ENCODE measurements at regions not wholly inside any gene's neighbourhood (a gene's known extent, or its start where the extent isn't known, plus 50 kb on each side); places are given as distances from the start of the nearest gene placed in this dataset.
"Not testable (repeated sequence)": the region's sequence is repeated elsewhere in the genome, so short reads cannot be mapped to it uniquely, and the experiment has no call there.

DNA sequence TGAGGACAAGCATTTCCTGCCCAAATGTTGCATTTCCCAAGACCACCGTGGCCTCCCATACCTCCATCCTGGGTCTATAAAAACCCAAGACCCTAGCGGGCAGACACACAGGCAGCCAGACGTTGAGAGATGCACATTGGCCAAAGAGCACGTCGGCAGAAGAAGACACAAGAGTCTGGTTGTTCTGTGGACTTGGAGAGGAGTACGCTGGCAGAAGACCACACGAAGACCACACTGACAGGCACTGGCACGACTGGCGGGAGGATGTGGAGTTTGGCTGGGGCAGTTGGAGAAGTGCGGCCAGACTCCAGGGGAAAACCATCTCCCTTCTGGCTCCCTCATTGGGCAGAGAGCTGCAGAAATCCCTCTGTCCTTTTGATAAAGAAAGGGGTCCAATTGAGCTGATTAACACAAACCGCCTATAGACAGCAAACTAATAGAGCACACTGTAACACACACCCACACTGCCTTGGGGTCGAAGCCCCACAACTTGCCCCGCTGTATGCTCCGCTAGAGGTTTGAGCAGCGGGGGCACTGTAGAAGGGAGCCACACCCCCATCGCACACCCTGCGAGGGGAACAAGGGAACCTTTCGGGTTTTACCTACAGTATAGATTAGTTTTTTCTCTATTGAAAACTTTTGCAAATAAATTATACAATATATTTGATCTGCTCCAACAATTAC is 376.7 kb upstream of the KLHL4 start:
- Histone ChIP-seq H3K27me3 (no peaks in the 10 kb centered on the region), H3K36me3 (replicated peaks in 1 of 2) (no peaks in the 10 kb centered on the region), H3K4me3 (no peak overlapping the region), H3K27ac (no peak overlapping the region), H3K4me1 (replicated peaks in 1 of 2) (no peaks in the 10 kb centered on the region), H3K9me3 (replicated peaks in 1 of 3) (no peaks in the 10 kb centered on the region)
- TF ChIP-seq POLR2A (IDR thresholded peaks at IDR 0.05): no peak
- TF ChIP-seq, protein P1, sequence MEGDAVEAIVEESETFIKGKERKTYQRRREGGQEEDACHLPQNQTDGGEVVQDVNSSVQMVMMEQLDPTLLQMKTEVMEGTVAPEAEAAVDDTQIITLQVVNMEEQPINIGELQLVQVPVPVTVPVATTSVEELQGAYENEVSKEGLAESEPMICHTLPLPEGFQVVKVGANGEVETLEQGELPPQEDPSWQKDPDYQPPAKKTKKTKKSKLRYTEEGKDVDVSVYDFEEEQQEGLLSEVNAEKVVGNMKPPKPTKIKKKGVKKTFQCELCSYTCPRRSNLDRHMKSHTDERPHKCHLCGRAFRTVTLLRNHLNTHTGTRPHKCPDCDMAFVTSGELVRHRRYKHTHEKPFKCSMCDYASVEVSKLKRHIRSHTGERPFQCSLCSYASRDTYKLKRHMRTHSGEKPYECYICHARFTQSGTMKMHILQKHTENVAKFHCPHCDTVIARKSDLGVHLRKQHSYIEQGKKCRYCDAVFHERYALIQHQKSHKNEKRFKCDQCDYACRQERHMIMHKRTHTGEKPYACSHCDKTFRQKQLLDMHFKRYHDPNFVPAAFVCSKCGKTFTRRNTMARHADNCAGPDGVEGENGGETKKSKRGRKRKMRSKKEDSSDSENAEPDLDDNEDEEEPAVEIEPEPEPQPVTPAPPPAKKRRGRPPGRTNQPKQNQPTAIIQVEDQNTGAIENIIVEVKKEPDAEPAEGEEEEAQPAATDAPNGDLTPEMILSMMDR (IDR thresholded peaks at IDR 0.05): no peak
- intact Hi-C loops (cut with DNase I): no loop called here
- no peak for DNase-seq
- 65 to 84% (median 80%) methylated on average over 8 to 18 of the region's 18 CpGs for WGBS, 4 donors

DNA sequence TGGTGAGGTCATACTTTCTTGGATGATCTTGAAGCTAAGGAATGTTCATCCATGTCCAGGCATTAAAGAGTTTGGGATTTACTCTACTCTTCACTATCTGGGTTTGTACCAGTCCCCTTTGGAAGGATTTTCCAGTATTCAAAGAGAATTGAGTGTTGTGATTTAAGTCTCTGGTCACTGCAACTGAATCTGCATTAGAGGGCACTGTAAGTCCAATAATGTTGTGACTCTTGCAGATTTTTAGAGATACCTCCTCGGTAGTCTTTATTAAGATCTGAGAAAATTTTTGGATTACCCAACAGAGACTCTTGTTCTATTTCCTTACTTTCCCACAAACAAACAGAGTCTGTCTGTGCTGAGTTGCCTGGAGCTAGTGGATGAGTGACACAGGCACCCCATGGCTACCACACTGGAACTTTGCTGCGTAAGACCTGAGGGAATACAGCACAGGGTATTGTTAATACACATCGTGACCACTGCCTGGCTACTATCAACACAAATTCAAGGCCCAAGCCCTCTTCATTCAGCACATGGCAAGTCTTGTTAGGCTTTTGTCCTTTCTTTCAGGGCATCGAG is 357.1 kb upstream of the KLHL4 start:
- WGBS, 4 donors: 41 to 76% (median 61%) methylated on average over 4 of the region's 4 CpGs
- no peak overlapping the region for H3K4me3 ChIP-seq
- H3K27ac ChIP-seq: no peak overlapping the region
- H3K9me3 ChIP-seq (replicated peaks in 1 of 3): no peaks in the 10 kb centered on the region
- H3K27me3 ChIP-seq: no peaks in the 10 kb centered on the region
- no peaks in the 10 kb centered on the region for H3K36me3 ChIP-seq (replicated peaks in 1 of 2)
- H3K4me1 ChIP-seq (replicated peaks in 1 of 2): no peaks in the 10 kb centered on the region
- intact Hi-C loops (cut with DNase I): no loop called here
- TF ChIP-seq POLR2A (IDR thresholded peaks at IDR 0.05): no peak
- TF ChIP-seq, protein P1 (IDR thresholded peaks at IDR 0.05): no peak
- no peak for DNase-seq

DNA sequence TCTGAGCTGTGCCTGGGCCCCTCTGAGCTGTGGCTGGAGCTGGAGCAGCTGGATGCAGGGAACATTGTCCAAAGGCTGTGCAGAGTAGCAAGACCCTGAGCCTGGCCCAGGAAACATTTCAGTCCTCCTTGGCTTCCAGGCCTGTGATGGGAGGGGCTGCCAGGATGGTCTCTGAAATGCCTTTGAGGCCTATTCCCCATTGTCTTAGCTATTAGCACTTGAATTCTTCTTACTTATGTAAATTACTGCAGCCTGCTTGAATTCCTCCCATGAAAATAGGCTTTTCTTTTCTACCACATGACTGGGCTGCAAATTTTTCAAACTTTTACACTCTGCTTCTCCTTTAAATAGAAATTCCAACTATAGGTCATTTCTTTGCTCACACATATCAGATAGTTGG is 349.8 kb upstream of the KLHL4 start:
- no peak overlapping the region for H3K4me3 ChIP-seq
- H3K4me1 ChIP-seq (replicated peaks in 1 of 2): no peaks in the 10 kb centered on the region
- no peak overlapping the region for H3K27ac ChIP-seq
- H3K27me3 ChIP-seq: peaks cover 5% of the 10 kb centered on the region
- TF ChIP-seq, protein P1 (IDR thresholded peaks at IDR 0.05): no peak
- TF ChIP-seq POLR2A (IDR thresholded peaks at IDR 0.05): no peak
- no peaks in the 10 kb centered on the region for H3K36me3 ChIP-seq (replicated peaks in 1 of 2)
- no peak for DNase-seq
- intact Hi-C loops (cut with DNase I): no loop called here
- H3K9me3 ChIP-seq (replicated peaks in 1 of 3): no peaks in the 10 kb centered on the region

DNA sequence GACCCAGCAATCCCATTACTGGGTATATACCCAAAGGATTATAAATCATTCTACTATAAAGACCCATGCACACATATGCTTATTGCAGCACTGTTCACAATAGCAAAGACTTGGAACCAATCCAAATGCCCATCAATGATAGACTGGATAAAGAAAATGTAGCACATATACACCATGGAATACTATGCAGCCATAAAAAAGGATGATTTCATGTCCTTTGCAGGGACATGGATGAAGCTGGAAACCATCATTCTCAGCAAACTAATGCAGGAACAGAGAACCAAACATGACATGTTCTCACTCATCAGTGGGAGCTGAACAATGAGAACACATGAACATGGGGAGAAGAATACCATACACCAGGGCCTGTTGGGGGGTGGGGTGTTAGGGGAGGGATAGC is 339.6 kb upstream of the KLHL4 start:
- H3K36me3 ChIP-seq (replicated peaks in 1 of 2); H3K27me3 ChIP-seq; intact Hi-C loops (cut with DNase I); H3K9me3 ChIP-seq (replicated peaks in 1 of 3); H3K4me1 ChIP-seq (replicated peaks in 1 of 2); DNase-seq; H3K4me3 ChIP-seq; H3K27ac ChIP-seq: not testable (repeated sequence)

Small RNA genes lying in the stretch of these regions (small RNA-seq; reads per million reads assigned to genes)
- gene RF00279 (0 reads per million in 2 donors), gene Z82210.1 (0 reads per million in 2 donors)
